COR-L47 (cell line): ENCODE measurements at regions not wholly inside any gene's neighbourhood (a gene's known extent, or its start where the extent isn't known, plus 50 kb on each side); places are given as distances from the start of the nearest gene placed in this dataset.
"Not testable (repeated sequence)": the region's sequence is repeated elsewhere in the genome, so short reads cannot be mapped to it uniquely, and the experiment has no call there.

Experiments
- DNase-seq: peaks from one replicate; lab custom pipeline; 2025; lab: John Stamatoyannopoulos, UW

- no peak for DNase-seq
Measured at GRCh38 chr9:94033383-94033782, 50.9 kb upstream of the PTPDC1 start.

GRCh38 chr9:94031946-94032345, 52.3 kb upstream of the PTPDC1 start:
- no peak for DNase-seq

GRCh38 chr9:94031380-94031779, 52.9 kb upstream of the PTPDC1 start:
- no peak for DNase-seq

- DNase-seq = peak; percentile 85
Measured at GRCh38 chr9:94030318-94031179, 53.7 kb upstream of the PTPDC1 start.

- DNase-seq = no peak
Measured at GRCh38 chr9:94029932-94030317, 54.3 kb upstream of the PTPDC1 start.

GRCh38 chr9:94026816-94027215, 57.4 kb upstream of the PTPDC1 start:
- no peak for DNase-seq

GRCh38 chr9:94022476-94022875, 61.8 kb upstream of the PTPDC1 start:
- not testable (repeated sequence) for DNase-seq

- DNase-seq = not testable (repeated sequence)
Measured at GRCh38 chr9:94020836-94021235, 63.4 kb upstream of the PTPDC1 start.

GRCh38 chr9:94018628-94019027, 63.5 kb upstream of the BARX1 start:
- DNase-seq = no peak

GRCh38 chr9:94017939-94018531, 62.9 kb upstream of the BARX1 start:
- DNase-seq = no peak

- no peak for DNase-seq
Measured at GRCh38 chr9:94016744-94017143, 61.6 kb upstream of the BARX1 start.

- peak; percentile 85 for DNase-seq
Measured at GRCh38 chr9:94014920-94015319, 59.8 kb upstream of the BARX1 start.

GRCh38 chr9:94014066-94014654, 59.0 kb upstream of the BARX1 start:
- peak; percentile 6 for DNase-seq

- no peak for DNase-seq
Measured at GRCh38 chr9:94010980-94011533, 55.9 kb upstream of the BARX1 start.

GRCh38 chr9:94005272-94005901, 50.2 kb upstream of the BARX1 start:
- no peak for DNase-seq
